ENCODE measurements at regions not wholly inside any gene's neighbourhood (a gene's known extent, or its start where the extent isn't known, plus 50 kb on each side); places are given as distances from the start of the nearest gene placed in this dataset.

DNA sequence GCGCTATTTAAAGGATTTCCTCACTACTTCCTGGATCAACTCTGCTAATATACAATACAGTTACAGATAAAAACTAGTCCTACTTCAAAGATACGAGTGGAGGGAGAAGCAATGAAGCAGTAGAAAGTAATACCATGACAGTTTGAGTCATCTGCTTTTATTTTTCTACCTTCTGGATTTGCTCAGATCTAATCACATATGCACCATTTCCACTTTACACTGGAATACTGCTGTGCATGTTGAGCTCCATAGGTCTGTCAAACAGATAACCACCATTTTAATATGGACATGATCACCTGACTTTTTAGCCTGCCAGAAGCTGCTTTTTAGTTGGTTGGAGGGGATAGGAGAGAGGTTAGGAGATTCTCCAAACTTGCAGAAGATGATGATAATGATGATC, 92.5 kb downstream of the MMUT start:
- POLR2A ChIA-PET: no interaction called here
- intact Hi-C loops (cut with DNase I, micrococcal nuclease): no loop called here
- CTCF ChIA-PET: no interaction called here
- Mint-ChIP-seq H3K27ac (no peak overlapping the region), H3K4me3 (no peak overlapping the region), H3K27me3 (no peaks in the 10 kb centered on the region), H3K9me3 (ENCODE audit: low read depth) (peaks cover 5% of the 10 kb centered on the region), H3K36me3 (ENCODE audit: low read depth) (no peaks in the 10 kb centered on the region), H3K4me1 (no peaks in the 10 kb centered on the region)
- DNase-seq (no peak), ATAC-seq (no peak)

DNA sequence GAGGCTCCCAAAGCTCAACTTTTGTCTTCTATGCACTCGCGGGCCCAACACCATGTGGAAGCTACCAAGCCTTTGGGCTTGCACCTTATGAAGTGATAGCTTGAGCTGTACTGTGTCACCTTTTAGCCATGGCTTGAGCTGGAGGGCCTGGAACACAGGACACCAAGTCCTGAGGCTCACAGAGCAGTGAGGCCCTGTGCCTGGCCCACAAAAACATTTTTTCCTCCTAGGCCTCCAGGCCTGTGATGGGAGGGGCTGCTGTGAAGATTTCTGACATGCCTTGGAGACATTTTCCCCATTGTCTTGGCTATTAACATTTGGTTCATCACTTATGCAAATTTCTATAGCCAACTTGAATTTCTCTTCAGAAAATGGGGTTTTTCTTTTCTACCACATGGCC, 96.5 kb downstream of the MMUT start:
- Mint-ChIP-seq H3K4me3 (no peak overlapping the region), H3K27me3 (no peaks in the 10 kb centered on the region), H3K36me3 (ENCODE audit: low read depth) (no peaks in the 10 kb centered on the region), H3K9me3 (ENCODE audit: low read depth) (peaks cover 6% of the 10 kb centered on the region), H3K27ac (no peak overlapping the region), H3K4me1 (no peaks in the 10 kb centered on the region)
- ChIA-PET CTCF (no interaction called here), POLR2A (no interaction called here)
- DNase-seq: no peak
- intact Hi-C loops (cut with DNase I, micrococcal nuclease): no loop called here
- ATAC-seq: no peak

DNA sequence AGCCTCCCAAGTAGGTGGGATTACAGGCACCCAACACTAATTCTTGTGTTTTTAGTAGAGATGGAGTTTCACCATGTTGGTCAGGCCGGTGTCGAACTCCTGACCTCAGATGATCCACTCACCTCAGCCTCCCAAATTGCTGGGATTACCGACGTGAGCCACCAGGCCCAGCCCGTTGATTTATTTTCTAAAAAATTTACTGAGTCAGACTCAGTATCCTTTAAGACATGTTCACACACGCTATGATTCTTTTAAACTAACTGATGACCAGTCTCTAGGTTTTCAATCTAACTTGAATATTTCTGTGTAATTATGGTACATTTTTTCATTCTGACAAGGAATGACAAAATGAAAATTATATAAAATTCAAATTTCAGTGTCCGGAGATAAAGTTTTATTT, 114.5 kb downstream of the MMUT start:
- CTCF ChIA-PET: no interaction called here
- intact Hi-C loops (cut with DNase I, micrococcal nuclease): no loop called here

DNA sequence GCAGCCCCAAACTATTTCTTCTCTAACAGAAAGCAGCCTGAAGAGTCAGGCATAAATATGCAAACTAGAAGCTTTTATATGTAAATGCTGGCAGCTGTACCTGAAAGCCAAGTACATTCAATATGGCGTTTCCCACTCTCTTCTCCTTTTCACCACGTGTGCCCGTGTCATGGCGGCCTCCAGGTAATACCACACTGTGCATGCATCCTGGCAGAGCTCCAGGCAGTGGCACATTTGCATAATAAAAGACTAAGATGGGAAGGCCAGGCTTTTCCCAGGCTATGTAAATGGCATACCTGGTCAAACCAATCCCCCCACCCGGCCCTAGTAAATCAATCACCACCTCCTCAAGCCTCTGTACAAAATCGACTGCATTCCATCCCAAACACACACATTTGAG, 120.6 kb downstream of the MMUT start:
- ChIA-PET CTCF (no interaction called here), POLR2A (no interaction called here)
- no peaks in the 10 kb centered on the region for H3K9me3 Mint-ChIP-seq (ENCODE audit: low read depth)
- DNase-seq: no peak
- no peaks in the 10 kb centered on the region for H3K4me1 Mint-ChIP-seq
- H3K27ac Mint-ChIP-seq: no peak overlapping the region
- intact Hi-C loops (cut with DNase I, micrococcal nuclease): no loop called here
- ATAC-seq: no peak
- H3K27me3 Mint-ChIP-seq: no peaks in the 10 kb centered on the region
- H3K36me3 Mint-ChIP-seq (ENCODE audit: low read depth): no peaks in the 10 kb centered on the region
- no peak overlapping the region for H3K4me3 Mint-ChIP-seq

More for the DNA sequence above, 114.5 kb downstream of the MMUT start:
- no peak for DNase-seq
- POLR2A ChIA-PET: no interaction called here
- no peak for ATAC-seq
- Mint-ChIP-seq H3K4me1 (no peaks in the 10 kb centered on the region), H3K36me3 (ENCODE audit: low read depth) (no peaks in the 10 kb centered on the region), H3K9me3 (ENCODE audit: low read depth) (peaks cover 4% of the 10 kb centered on the region), H3K27ac (no peak overlapping the region), H3K27me3 (no peaks in the 10 kb centered on the region), H3K4me3 (no peak overlapping the region)

DNA sequence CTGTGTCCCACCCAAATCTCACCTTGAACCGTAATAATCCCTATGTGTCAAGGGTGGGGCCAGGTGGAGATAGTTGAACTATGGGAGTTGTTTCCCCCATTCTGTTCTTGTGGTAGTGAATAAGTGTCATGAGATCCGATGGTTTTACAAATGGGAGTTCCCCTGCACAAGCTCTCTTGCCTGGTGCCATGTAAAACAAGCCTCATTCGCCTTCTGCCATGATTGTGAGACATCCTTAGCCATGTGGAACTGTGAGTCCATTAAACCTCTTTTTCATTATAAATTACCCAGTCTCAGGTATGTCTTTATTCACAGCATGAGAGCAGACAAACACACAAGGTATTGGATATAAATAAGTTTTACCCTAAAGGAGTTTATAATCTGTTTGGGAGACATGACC, 121.2 kb downstream of the MMUT start:
- Mint-ChIP-seq H3K4me1 (no peaks in the 10 kb centered on the region), H3K27me3 (no peaks in the 10 kb centered on the region), H3K27ac (no peak overlapping the region), H3K9me3 (ENCODE audit: low read depth) (no peaks in the 10 kb centered on the region), H3K4me3 (no peak overlapping the region), H3K36me3 (ENCODE audit: low read depth) (no peaks in the 10 kb centered on the region)
- DNase-seq (no peak), ATAC-seq (no peak)
- POLR2A ChIA-PET: no interaction called here
- CTCF ChIA-PET: no interaction called here
- intact Hi-C loops (cut with DNase I, micrococcal nuclease): no loop called here

DNA sequence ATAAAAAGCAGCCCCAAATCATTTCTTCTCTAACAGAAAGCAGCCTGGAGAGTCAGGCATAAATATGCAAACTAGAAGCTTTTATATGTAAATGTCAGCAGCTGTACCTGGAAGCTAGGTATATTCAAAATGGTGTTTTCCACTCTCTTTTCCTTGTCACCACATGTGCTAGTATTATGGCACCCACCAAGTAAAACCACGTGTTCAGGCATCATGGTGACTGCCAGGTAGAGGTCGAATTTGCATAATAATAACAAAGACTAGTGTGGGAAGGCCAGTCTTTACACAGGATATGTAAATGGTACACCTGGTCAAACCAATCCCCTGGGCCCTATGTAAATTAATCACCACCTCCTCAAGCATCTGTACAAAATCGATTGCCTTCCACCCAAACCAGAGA, 124.0 kb downstream of the MMUT start:
- no peaks in the 10 kb centered on the region for H3K4me1 Mint-ChIP-seq
- intact Hi-C loops (cut with DNase I, micrococcal nuclease): no loop called here
- no peak overlapping the region for H3K4me3 Mint-ChIP-seq
- ATAC-seq: no peak
- ChIA-PET CTCF (no interaction called here), POLR2A (no interaction called here)
- H3K27me3 Mint-ChIP-seq: no peaks in the 10 kb centered on the region
- no peaks in the 10 kb centered on the region for H3K9me3 Mint-ChIP-seq (ENCODE audit: low read depth)
- no peak for DNase-seq
- H3K27ac Mint-ChIP-seq: no peak overlapping the region
- no peaks in the 10 kb centered on the region for H3K36me3 Mint-ChIP-seq (ENCODE audit: low read depth)

DNA sequence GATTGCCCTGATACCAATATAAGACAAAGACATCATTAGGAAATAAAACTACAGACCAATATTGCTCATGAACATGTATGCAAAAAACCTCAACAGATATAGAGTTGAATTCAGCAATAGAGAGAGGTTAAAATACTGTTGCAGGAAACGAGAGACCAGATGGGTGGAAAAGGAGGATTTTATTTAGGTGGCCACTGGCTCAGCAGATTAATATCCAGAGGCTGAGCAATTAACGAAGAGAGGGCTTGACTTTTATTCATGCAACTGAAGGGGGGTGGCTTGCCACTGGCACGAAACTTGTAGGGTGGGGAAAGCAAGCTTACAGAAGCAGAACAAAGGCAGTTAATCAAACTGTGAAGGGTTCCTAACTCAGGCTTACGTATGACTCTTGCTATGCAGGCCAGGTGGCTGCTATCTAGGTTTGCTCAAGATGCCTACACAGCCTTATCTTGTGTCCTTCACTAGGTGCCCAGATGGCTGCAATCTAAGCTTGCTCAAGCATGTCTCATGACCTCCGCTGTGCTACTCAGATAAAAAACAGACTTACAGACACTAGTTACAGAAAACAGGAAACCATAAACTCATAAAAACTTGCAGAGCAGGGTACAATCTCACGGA, 126.4 kb downstream of the MMUT start:
- ATAC-seq (no peak), DNase-seq (no peak)
- Mint-ChIP-seq H3K27me3 (no peaks in the 10 kb centered on the region), H3K27ac (no peak overlapping the region), H3K4me3 (no peak overlapping the region), H3K9me3 (ENCODE audit: low read depth) (no peaks in the 10 kb centered on the region), H3K36me3 (ENCODE audit: low read depth) (no peaks in the 10 kb centered on the region), H3K4me1 (no peaks in the 10 kb centered on the region)
- ChIA-PET POLR2A (no interaction called here), CTCF (no interaction called here)
- intact Hi-C loops (cut with DNase I, micrococcal nuclease): no loop called here

DNA sequence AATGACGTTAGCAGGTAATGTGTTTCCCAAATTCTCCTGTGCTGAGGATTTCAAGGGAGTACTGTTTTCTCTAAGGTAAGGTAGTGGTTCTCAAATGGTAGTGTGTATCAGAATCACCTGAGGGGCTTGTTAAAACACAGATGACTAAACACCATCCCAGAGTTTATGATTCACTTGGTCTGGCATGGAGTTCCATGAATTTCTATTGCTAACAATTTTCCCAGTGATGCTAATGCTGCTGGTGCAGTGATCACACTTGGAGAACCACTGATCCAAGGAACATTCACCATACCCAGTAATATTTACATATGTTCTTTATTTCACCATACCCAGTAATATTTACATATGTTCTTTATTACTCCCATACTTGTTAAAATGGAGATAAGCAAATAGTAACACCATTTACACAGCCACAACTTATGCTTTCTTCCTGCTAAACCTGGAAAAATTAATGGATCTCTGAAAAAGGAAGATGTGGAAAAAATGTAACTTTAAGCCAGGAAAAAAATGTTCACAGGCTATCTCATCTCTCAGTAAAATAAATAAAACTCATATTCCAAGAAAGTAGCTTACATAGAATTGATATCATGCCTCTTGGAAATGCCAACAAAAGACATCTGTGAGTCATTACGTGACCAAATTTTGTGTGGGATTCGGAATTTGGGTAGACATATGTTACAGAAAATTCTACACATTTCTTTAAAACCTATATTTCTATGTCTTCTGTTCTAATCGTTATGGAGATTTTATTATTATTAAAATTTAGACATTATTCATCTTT, 129.5 kb downstream of the MMUT start:
- intact Hi-C loops (cut with DNase I, micrococcal nuclease): no loop called here
- no peak overlapping the region for H3K4me3 Mint-ChIP-seq
- CTCF ChIA-PET: no interaction called here

DNA sequence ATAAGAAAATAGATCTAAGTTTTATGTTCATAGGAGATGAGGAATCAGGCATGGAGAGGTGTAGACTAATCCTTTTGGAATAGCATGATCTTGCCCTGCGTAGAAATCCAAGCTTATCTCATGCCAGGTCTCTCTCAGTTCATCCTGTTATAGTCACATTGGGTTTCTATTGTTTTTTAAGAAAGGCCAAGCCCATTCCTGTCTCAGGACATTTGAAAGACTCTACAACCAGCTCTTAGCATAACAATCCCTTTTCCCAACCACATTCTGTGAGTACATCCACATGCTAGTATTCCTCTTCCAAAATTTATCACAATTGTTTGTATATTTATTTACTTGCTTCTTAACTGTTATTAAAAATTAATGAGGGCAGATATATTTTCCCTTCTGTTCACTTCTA, 130.3 kb downstream of the MMUT start:
- POLR2A ChIA-PET: no interaction called here
- DNase-seq: no peak
- CTCF ChIA-PET: interaction anchor here (0.6 kb wide), 1 partner anchor 679 kb away, joined by 3 read pairs; no protein-coding TSS in a partner anchor
- Mint-ChIP-seq H3K36me3 (ENCODE audit: low read depth) (no peaks in the 10 kb centered on the region), H3K27me3 (no peaks in the 10 kb centered on the region), H3K27ac (no peak overlapping the region), H3K9me3 (ENCODE audit: low read depth) (no peaks in the 10 kb centered on the region), H3K4me1 (no peaks in the 10 kb centered on the region), H3K4me3 (no peak overlapping the region)
- no peak for ATAC-seq
- intact Hi-C loops (cut with DNase I, micrococcal nuclease): no loop called here

More for the DNA sequence above, 129.5 kb downstream of the MMUT start:
- Mint-ChIP-seq H3K27ac (no peak overlapping the region), H3K27me3 (no peaks in the 10 kb centered on the region), H3K36me3 (ENCODE audit: low read depth) (no peaks in the 10 kb centered on the region), H3K9me3 (ENCODE audit: low read depth) (no peaks in the 10 kb centered on the region), H3K4me1 (no peaks in the 10 kb centered on the region)
- ATAC-seq (no peak), DNase-seq (no peak)
- POLR2A ChIA-PET: no interaction called here

DNA sequence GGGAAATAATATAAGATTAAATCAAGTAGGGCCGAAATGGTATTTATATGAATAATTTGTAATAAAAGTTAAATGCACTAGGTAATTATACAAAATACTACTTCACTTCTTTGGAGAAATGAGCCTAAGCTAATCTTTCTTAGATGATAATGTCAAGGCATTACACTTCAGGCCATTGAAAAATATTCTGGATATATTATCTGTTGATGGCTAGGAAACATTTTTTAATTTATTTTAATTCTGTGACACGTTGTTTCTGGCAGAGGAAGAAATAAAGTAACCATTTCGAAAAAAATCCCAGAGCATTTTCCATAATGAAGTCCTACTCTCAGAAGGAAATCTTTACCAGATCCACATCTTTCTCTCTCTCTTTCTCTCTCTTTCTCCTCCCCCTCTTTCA, 133.9 kb downstream of the MMUT start:
- H3K9me3 Mint-ChIP-seq (ENCODE audit: low read depth): no peaks in the 10 kb centered on the region
- ChIA-PET CTCF (no interaction called here), POLR2A (no interaction called here)
- no peaks in the 10 kb centered on the region for H3K36me3 Mint-ChIP-seq (ENCODE audit: low read depth)
- intact Hi-C loops (cut with DNase I, micrococcal nuclease): no loop called here
- H3K4me3 Mint-ChIP-seq: no peak overlapping the region
- no peaks in the 10 kb centered on the region for H3K27me3 Mint-ChIP-seq
- DNase-seq (no peak), ATAC-seq (no peak)
- H3K27ac Mint-ChIP-seq: no peak overlapping the region
- H3K4me1 Mint-ChIP-seq: no peaks in the 10 kb centered on the region

DNA sequence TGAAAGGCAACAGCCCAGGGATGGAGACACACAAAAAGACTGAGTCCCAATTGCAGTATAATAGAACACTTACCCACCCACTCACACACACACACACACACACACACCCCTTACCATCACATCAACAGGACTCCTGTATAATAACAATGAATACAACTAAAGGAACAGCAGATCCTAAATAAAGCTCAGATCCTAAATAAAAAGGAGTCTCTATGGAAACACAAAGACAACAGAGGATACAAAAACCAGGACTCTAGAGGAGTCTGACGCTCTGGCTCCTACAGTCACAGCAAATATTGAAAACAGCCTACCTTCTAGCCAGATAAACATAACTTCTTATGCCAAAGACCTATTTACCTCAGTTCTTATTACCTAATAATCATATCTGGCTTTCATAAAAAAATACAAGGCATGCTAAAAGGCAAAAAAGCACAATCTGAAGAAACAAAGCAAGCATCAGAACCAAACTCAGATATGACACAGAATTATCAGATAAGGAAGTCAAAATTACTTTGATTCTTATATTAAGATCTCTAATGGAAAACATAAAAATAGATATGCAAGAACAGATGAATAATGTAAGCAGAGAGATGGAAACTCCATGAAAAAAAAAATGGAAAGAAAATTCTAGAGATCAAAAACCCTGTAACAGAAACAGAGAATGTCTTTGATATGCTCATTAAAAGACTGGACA, 134.9 kb downstream of the MMUT start:
- no peak overlapping the region for H3K4me3 Mint-ChIP-seq
- intact Hi-C loops (cut with DNase I, micrococcal nuclease): no loop called here
- CTCF ChIA-PET: no interaction called here
- no peak overlapping the region for H3K27ac Mint-ChIP-seq
- H3K36me3 Mint-ChIP-seq (ENCODE audit: low read depth): no peaks in the 10 kb centered on the region
- POLR2A ChIA-PET: no interaction called here
- H3K4me1 Mint-ChIP-seq: no peaks in the 10 kb centered on the region
- ATAC-seq: no peak
- no peak for DNase-seq
- no peaks in the 10 kb centered on the region for H3K27me3 Mint-ChIP-seq
- H3K9me3 Mint-ChIP-seq (ENCODE audit: low read depth): no peaks in the 10 kb centered on the region

DNA sequence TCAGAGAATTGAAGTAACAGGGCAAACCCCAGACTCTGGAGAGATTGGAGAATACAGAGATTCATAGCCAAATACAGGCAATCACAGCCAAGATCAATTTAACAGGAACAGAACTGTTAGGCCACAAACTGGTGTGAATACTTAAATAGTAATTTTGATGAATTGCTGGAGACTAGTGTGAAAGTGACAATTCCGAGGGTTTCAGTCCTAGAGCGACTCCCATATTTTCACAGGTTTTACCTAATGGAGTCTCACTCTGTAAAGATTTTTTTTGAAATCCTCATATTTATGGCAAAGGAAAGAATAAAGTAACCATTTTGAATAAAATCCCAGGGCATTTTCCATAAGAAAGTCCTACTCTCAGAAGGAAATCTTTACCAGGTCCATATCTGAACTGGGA, 135.5 kb downstream of the MMUT start:
- CTCF ChIA-PET: no interaction called here
- ATAC-seq: no peak
- POLR2A ChIA-PET: no interaction called here

More for the DNA sequence above, 135.5 kb downstream of the MMUT start:
- H3K27me3 Mint-ChIP-seq: no peaks in the 10 kb centered on the region
- no peaks in the 10 kb centered on the region for H3K4me1 Mint-ChIP-seq
- H3K9me3 Mint-ChIP-seq (ENCODE audit: low read depth): no peaks in the 10 kb centered on the region
- intact Hi-C loops (cut with DNase I, micrococcal nuclease): no loop called here
- H3K27ac Mint-ChIP-seq: no peak overlapping the region
- no peak overlapping the region for H3K4me3 Mint-ChIP-seq
- no peak for DNase-seq
- H3K36me3 Mint-ChIP-seq (ENCODE audit: low read depth): no peaks in the 10 kb centered on the region

Data from activated CD4-positive, alpha-beta T cell treated with anti-CD3 and anti-CD28 coated beads for 36 hours (primary cell).